Stomach (tissue), 8 donors: ENCODE measurements at regions not wholly inside any gene's neighbourhood (a gene's known extent, or its start where the extent isn't known, plus 50 kb on each side); places are given as distances from the start of the nearest gene placed in this dataset.

Source experiments
- DNase-seq, 2 donors: peaks; one replicate each; pipeline versions ENCODE4 v3.0.0 to v3.0.0-alpha.2; 2013 to 2019
- H3K27ac ChIP-seq, 5 donors: fragments of 200-600 bp in 4 of 5; sonication (generic) in 4 of 5; one replicate each; pipeline ENCODE4 v1.5.1; 2013 to 2019; ENCODE audit warnings: mild to moderate bottlenecking in 1 of 5, moderate library complexity in 1 of 5
- H3K27me3 ChIP-seq, 3 donors: fragments of 200-600 bp; sonication (generic); one replicate each; pipeline ENCODE4 v1.5.1; 2017 to 2019; ENCODE audit warnings: mixed run types in 1 of 3
- H3K36me3 ChIP-seq, 4 donors: fragments of 200-600 bp; sonication (generic); 1 replicate in 3 of 4; 2 replicates in 1 of 4; pipeline ENCODE4 v1.5.1; 2016 to 2019
- H3K4me1 ChIP-seq, 4 donors: fragments of 200-600 bp; sonication (generic); one replicate each; pipeline ENCODE4 v1.5.1; 2016 to 2019
- H3K4me3 ChIP-seq, 4 donors: fragments of 200-600 bp; sonication (generic) in 3 of 4; one replicate each; pipeline ENCODE4 v1.5.1; 2016 to 2019; ENCODE audit warnings: mild to moderate bottlenecking in 1 of 4
- H3K9me3 ChIP-seq, 4 donors: fragments of 200-600 bp; sonication (generic); one replicate each; pipeline ENCODE4 v1.5.1; 2016 to 2019
- EP300 ChIP-seq: sonication (generic); formaldehyde crosslinking; IDR thresholded peaks from one replicate; pipeline ENCODE4 v1.6.1; 2017; ENCODE audit warnings: antibody characterized with exemption
- POLR2A ChIP-seq, 4 donors: fragments of 450-650 bp; IDR thresholded peaks; one replicate each; pipeline ENCODE4 v1.6.1; 2016; ENCODE audit warnings: antibody characterized with exemption in 4 of 4, control low read depth in 2 of 4, mild to moderate bottlenecking in 1 of 4, moderate library complexity in 1 of 4
- POLR2AphosphoS5 ChIP-seq, 3 donors: sonication (generic); formaldehyde crosslinking; IDR thresholded peaks; one replicate each; pipeline ENCODE4 v1.6.1; 2016; ENCODE audit warnings: antibody characterized with exemption in 3 of 3
- WGBS, 5 donors: extraction: QIAGEN DNeasy Blood & Tissue Kit in 3 of 5; methylation state at CpG; one replicate each; pipeline versions ENCODE4 v1.1.5 to v1.1.7; 2013 to 2018; 5-methylcytosine and 5-hydroxymethylcytosine counted together
- intact Hi-C: fragments of 100-400 bp; cut with DNase I; formaldehyde crosslinking; loops from one replicate; pipeline ENCODE4 v1.15.1; 2023; ENCODE audit warnings: low total_unique reads
- TF ChIP-seq, protein P1 (sequence below), 7 experiments: fragments of 450-650 bp in 4 of 7; fragments of 200-600 bp in 3 of 7; sonication (generic) in 3 of 7; IDR thresholded peaks; one replicate each; pipeline ENCODE4 v1.5.1; 2016 to 2019; ENCODE audit warnings: antibody characterized with exemption in 7 of 7, control low read depth in 2 of 7, mild to moderate bottlenecking in 1 of 7
- donor health status: healthy with polysubstance abuse.
- donor health status: Bipolar disorder and iron deficiency.
- donor health status: healthy.

DNA sequence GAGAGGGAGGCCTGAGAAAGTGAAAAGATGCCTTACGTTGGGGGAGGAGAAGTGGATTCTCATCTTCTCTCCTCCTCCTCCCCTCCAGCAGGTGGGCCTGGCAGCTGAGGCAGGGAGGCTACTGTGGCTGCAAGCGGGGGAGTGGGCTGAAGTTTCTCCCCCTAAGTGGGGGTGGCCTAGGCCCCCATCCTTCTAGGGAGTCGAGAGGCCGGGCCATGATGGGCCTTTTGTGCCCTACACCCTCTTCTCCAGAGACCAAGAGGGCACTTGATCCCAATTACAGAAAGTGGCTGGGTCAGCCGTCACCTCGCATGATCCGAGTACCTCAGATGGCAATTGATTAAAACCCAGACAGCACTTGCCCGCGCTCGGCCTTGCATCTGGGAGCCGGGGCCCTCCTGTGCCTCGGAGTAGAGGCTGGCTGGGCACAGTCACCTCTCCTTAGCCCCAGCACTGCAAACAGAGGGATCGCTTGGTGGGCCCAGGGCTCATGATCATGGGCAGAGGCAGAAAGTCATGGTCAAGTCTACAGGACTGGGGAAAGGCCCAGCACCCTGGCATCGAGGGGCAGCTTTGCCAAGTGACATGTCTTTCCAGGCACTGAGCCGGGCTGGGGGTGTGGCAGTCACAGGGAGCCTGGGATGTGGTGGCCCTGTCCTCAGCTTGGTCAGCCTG, 78.3 kb downstream of the IRX5 start:
- Histone ChIP-seq H3K9me3 (no peaks in the 10 kb centered on the region), H3K4me3 (no peak overlapping the region), H3K4me1 (no peaks in the 10 kb centered on the region), H3K27me3 (peaks cover 0 to 4% (median 0%) of the 10 kb centered on the region in 3 donors), H3K36me3 (no peaks in the 10 kb centered on the region), H3K27ac (no peak overlapping the region)
- WGBS, 5 donors: 85 to 95% (median 92%) methylated on average over 11 to 15 of the region's 15 CpGs
- TF ChIP-seq EP300: no peak
- TF ChIP-seq POLR2AphosphoS5 (IDR thresholded peaks at IDR 0.05): no peak
- TF ChIP-seq, protein P1, sequence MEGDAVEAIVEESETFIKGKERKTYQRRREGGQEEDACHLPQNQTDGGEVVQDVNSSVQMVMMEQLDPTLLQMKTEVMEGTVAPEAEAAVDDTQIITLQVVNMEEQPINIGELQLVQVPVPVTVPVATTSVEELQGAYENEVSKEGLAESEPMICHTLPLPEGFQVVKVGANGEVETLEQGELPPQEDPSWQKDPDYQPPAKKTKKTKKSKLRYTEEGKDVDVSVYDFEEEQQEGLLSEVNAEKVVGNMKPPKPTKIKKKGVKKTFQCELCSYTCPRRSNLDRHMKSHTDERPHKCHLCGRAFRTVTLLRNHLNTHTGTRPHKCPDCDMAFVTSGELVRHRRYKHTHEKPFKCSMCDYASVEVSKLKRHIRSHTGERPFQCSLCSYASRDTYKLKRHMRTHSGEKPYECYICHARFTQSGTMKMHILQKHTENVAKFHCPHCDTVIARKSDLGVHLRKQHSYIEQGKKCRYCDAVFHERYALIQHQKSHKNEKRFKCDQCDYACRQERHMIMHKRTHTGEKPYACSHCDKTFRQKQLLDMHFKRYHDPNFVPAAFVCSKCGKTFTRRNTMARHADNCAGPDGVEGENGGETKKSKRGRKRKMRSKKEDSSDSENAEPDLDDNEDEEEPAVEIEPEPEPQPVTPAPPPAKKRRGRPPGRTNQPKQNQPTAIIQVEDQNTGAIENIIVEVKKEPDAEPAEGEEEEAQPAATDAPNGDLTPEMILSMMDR (IDR thresholded peaks at IDR 0.05): no peak
- no peak for TF ChIP-seq POLR2A (IDR thresholded peaks at IDR 0.05)
- intact Hi-C loops: no loop called here
- no peak for DNase-seq

DNA sequence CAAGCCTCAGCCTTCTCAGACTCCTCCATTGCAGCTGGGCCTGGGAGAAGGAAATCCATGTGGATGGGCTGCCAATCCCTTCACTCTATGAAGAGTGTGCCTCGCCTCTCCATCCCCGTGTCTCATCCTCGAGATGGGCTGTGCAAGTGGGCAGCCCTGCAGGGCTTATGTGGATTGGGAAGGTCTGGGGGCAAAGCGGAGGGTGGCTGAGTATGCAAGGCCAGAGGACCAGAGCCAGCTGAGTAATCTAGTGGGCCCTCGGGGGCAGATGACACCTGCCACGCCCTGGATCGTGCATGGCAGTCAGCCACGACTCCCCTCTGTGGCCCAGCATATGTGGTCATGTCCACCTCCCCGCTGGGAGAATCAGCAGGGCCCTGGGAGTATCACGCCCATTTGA, 78.9 kb downstream of the IRX5 start:
- 72 to 88% (median 78%) methylated on average over 7 to 10 of the region's 10 CpGs for WGBS, 5 donors

DNA sequence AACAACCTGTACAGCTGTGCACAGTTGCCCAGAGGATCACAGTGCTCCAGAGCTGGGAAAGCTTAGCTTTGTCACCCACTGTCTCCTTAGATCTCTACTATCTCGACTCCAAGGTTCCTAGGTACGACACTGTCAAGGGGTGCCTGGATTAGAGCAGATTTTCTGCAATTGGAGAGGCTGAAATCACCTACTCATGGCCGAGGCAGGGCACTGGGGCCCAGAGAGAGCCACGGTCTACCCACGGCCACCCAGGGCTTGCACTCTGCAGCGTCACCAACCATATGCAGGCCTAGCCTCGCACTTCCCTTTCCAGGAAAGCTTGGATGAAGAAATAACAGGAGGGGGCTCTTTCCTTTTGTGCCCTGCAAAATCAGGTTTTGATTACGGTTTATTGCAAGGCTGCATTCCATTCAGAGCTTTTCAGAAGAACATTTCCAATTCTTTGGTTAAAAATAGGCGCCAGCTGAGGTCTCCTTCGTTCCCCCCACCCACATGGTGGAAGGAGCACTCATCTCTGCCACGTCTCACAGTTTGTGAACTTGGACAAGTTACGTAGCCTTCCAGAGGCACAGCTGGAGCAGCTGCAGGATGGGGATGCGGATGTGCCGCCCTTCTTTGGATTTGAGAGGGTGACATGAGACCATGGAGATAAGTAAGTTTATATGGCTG, 80.0 kb downstream of the IRX5 start:
- TF ChIP-seq, protein P1 (IDR thresholded peaks at IDR 0.05): no peak
- TF ChIP-seq POLR2AphosphoS5 (IDR thresholded peaks at IDR 0.05): no peak
- no peak for TF ChIP-seq EP300
- TF ChIP-seq POLR2A (IDR thresholded peaks at IDR 0.05): no peak
- 72 to 81% (median 75%) methylated on average over 14 of the region's 14 CpGs for WGBS, 5 donors
- H3K36me3 ChIP-seq: no peaks in the 10 kb centered on the region
- intact Hi-C loops: no loop called here
- no peak for DNase-seq
- H3K4me3 ChIP-seq: no peak overlapping the region
- H3K9me3 ChIP-seq: no peaks in the 10 kb centered on the region
- peaks cover 0 to 4% (median 0%) of the 10 kb centered on the region in 3 donors for H3K27me3 ChIP-seq
- H3K27ac ChIP-seq: no peak overlapping the region
- H3K4me1 ChIP-seq: no peaks in the 10 kb centered on the region

More for the DNA sequence above, 78.9 kb downstream of the IRX5 start:
- H3K4me1 ChIP-seq: no peaks in the 10 kb centered on the region
- TF ChIP-seq POLR2AphosphoS5 (IDR thresholded peaks at IDR 0.05): no peak
- no peak for TF ChIP-seq POLR2A (IDR thresholded peaks at IDR 0.05)
- TF ChIP-seq, protein P1 (IDR thresholded peaks at IDR 0.05): no peak
- TF ChIP-seq EP300: no peak
- no peaks in the 10 kb centered on the region for H3K9me3 ChIP-seq
- no peaks in the 10 kb centered on the region for H3K36me3 ChIP-seq
- intact Hi-C loops: no loop called here
- no peak overlapping the region for H3K4me3 ChIP-seq
- H3K27ac ChIP-seq: no peak overlapping the region
- H3K27me3 ChIP-seq: peaks cover 0 to 4% (median 0%) of the 10 kb centered on the region in 3 donors
- DNase-seq: no peak

DNA sequence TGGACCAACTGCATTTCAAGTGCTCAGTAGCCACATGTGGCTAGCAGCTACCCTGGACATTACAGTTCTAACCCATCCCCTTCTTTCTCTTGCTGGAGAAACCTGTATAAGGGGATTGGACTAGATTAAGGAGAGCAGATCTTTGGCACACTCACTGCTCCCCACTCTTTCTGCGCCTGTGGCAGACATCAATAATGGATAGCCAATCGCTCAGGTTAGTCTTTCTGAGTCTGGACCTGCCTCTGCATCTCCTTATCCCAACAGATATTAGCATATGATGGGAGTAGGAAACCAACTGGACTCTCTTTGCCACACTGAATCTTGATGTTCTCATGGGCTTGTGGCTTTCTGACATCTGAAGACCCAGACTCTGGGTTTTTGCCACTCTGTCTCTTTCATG, 81.7 kb downstream of the IRX5 start:
- 55 to 97% (median 65%) methylated on average over 2 of the region's 2 CpGs for WGBS, 5 donors
- Histone ChIP-seq H3K27me3 (no peaks in the 10 kb centered on the region), H3K27ac (no peak overlapping the region), H3K9me3 (no peaks in the 10 kb centered on the region), H3K4me1 (no peaks in the 10 kb centered on the region), H3K4me3 (no peak overlapping the region), H3K36me3 (no peaks in the 10 kb centered on the region)
- TF ChIP-seq POLR2A (IDR thresholded peaks at IDR 0.05) (no peak), EP300 (no peak), POLR2AphosphoS5 (IDR thresholded peaks at IDR 0.05) (no peak)
- TF ChIP-seq, protein P1 (IDR thresholded peaks at IDR 0.05): no peak
- intact Hi-C loops: no loop called here
- no peak for DNase-seq
